RWPE1 (cell line): ENCODE measurements at regions not wholly inside any gene's neighbourhood (a gene's known extent, or its start where the extent isn't known, plus 50 kb on each side); places are given as distances from the start of the nearest gene placed in this dataset.
"Not testable (repeated sequence)": the region's sequence is repeated elsewhere in the genome, so short reads cannot be mapped to it uniquely, and the experiment has no call there.

ENCODE experiments used
- CTCF ChIA-PET: fragments of 350-600 bp; sonication (Branson Sonifier 250); formaldehyde crosslinking; extraction: SDS; loops from one replicate; lab custom pipeline; 2021; lab: Yijun Ruan, JAX
- POLR2A ChIA-PET: fragments of 400-600 bp; formaldehyde crosslinking; extraction: SDS; loops from one replicate; lab custom pipeline; 2020; ENCODE audit warnings: antibody characterized with exemption; ENCODE audit not compliant: low non-redundant PET; lab: Yijun Ruan, JAX
- DNase-seq: peaks from one replicate; pipeline ENCODE4 v3.0.0; 2012; ENCODE audit warnings: low spot score
- H3K27ac ChIP-seq: fragments of 450-650 bp; 2 replicates; pipeline ENCODE4 v1.5.1; 2017
- CTCF ChIP-seq: fragments of 450-650 bp; conservative IDR thresholded peaks from 2 replicates; pipeline ENCODE4 v1.5.1; 2017; ENCODE audit warnings: low read depth, mild to moderate bottlenecking

GRCh38 chr22:48920776-48921241, 906.9 kb downstream of the BRD1 start:
- DNase-seq: no peak
- no peak overlapping the region for H3K27ac ChIP-seq
- TF ChIP-seq CTCF: no peak
- CTCF ChIA-PET: no interaction called here
- POLR2A ChIA-PET: no interaction called here

- no peak for DNase-seq
- H3K27ac ChIP-seq: no peak overlapping the region
- POLR2A ChIA-PET: no interaction called here
- TF ChIP-seq CTCF: no peak
- CTCF ChIA-PET: no interaction called here
These were observed 907.7 kb downstream of the BRD1 start for GRCh38 chr22:48919851-48920589.

GRCh38 chr22:48919187-48919590, 908.5 kb downstream of the BRD1 start:
- CTCF ChIA-PET: no interaction called here
- no peak for DNase-seq
- POLR2A ChIA-PET: no interaction called here
- no peak overlapping the region for H3K27ac ChIP-seq
- TF ChIP-seq CTCF: no peak

- H3K27ac ChIP-seq: no peak overlapping the region
- DNase-seq: no peak
- TF ChIP-seq CTCF: no peak
- ChIA-PET CTCF (no interaction called here), POLR2A (no interaction called here)
These were observed 909.0 kb downstream of the BRD1 start for GRCh38 chr22:48918585-48919186.

GRCh38 chr22:48912356-48913066, 915.2 kb downstream of the BRD1 start:
- H3K27ac ChIP-seq, CTCF ChIA-PET, DNase-seq, POLR2A ChIA-PET: not testable (repeated sequence)

- POLR2A ChIA-PET: not testable (repeated sequence)
These were observed 916.0 kb downstream of the BRD1 start for GRCh38 chr22:48911647-48912046.

GRCh38 chr22:48911067-48911466, 916.6 kb downstream of the BRD1 start:
- H3K27ac ChIP-seq, DNase-seq, POLR2A ChIA-PET, CTCF ChIA-PET: not testable (repeated sequence)

More at GRCh38 chr22:48911647-48912046, 916.0 kb downstream of the BRD1 start:
- H3K27ac ChIP-seq, CTCF ChIA-PET, DNase-seq: not testable (repeated sequence)

GRCh38 chr22:48908547-48908946, 919.1 kb downstream of the BRD1 start:
- H3K27ac ChIP-seq: no peak overlapping the region
- POLR2A ChIA-PET: no interaction called here
- CTCF ChIA-PET: no interaction called here
- no peak for TF ChIP-seq CTCF
- DNase-seq: no peak
